Nephron (organoid): ENCODE measurements at regions not wholly inside any gene's neighbourhood (a gene's known extent, or its start where the extent isn't known, plus 50 kb on each side); places are given as distances from the start of the nearest gene placed in this dataset.

Experiments used
- H3K27ac Mint-ChIP-seq, 3 experiments: 2 replicates each; pipeline ENCODE4 v1.8.0; 2020; ENCODE audit warnings: mixed read lengths in 3 of 3, mild to moderate bottlenecking in 2 of 3, moderate library complexity in 1 of 3
- H3K27me3 Mint-ChIP-seq: 2 replicates; pipeline ENCODE4 v1.8.0; 2021; ENCODE audit warnings: low read depth, mild to moderate bottlenecking, moderate library complexity, mixed read lengths
- H3K36me3 Mint-ChIP-seq: 2 replicates; pipeline ENCODE4 v1.8.0; 2020; ENCODE audit warnings: low read depth, mixed read lengths
- H3K4me1 Mint-ChIP-seq: 2 replicates; pipeline ENCODE4 v1.8.0; 2020; ENCODE audit warnings: mixed read lengths
- H3K4me3 Mint-ChIP-seq, 3 experiments: 2 replicates each; pipeline ENCODE4 v1.8.0; 2020; ENCODE audit warnings: mild to moderate bottlenecking in 3 of 3, mixed read lengths in 3 of 3, moderate library complexity in 2 of 3
- H3K9me3 Mint-ChIP-seq: 2 replicates; pipeline ENCODE4 v1.8.0; 2020; ENCODE audit warnings: mixed read lengths
- CTCF ChIP-seq, 3 experiments: fragments of 200-600 bp; sonication (generic); IDR thresholded peaks; one replicate each; pipeline ENCODE4 v1.5.0; 2021; ENCODE audit warnings: antibody characterized with exemption in 3 of 3; ENCODE audit not compliant: unreplicated experiment in 3 of 3

GRCh38 chr18:23311351-23312121 is 141.6 kb upstream of the RIOK3 start:
- no peaks in the 10 kb centered on the region for H3K9me3 Mint-ChIP-seq
- peak overlapping the region in 2 of 3 experiments; percentile 5 to 48 for H3K27ac Mint-ChIP-seq
- no peak for TF ChIP-seq CTCF (IDR thresholded peaks at IDR 0.05; ENCODE audit: unreplicated experiment in 3 of 3)
- no peaks in the 10 kb centered on the region for H3K27me3 Mint-ChIP-seq
- H3K36me3 Mint-ChIP-seq: peaks cover 12% of the 10 kb centered on the region
- H3K4me3 Mint-ChIP-seq: no peak overlapping the region
- peaks cover 34% of the 10 kb centered on the region for H3K4me1 Mint-ChIP-seq

GRCh38 chr18:23313379-23313778 is 139.7 kb upstream of the RIOK3 start:
- Mint-ChIP-seq H3K9me3 (no peaks in the 10 kb centered on the region), H3K27ac (no peak overlapping the region), H3K27me3 (no peaks in the 10 kb centered on the region), H3K4me1 (peaks cover 30% of the 10 kb centered on the region), H3K36me3 (peaks cover 12% of the 10 kb centered on the region), H3K4me3 (no peak overlapping the region)
- TF ChIP-seq CTCF (IDR thresholded peaks at IDR 0.05; ENCODE audit: unreplicated experiment in 3 of 3): no peak

- H3K36me3 Mint-ChIP-seq: peaks cover 12% of the 10 kb centered on the region
- no peak overlapping the region for H3K4me3 Mint-ChIP-seq
- H3K27ac Mint-ChIP-seq: no peak overlapping the region
- TF ChIP-seq CTCF (IDR thresholded peaks at IDR 0.05; ENCODE audit: unreplicated experiment in 3 of 3): no peak
- H3K9me3 Mint-ChIP-seq: no peaks in the 10 kb centered on the region
- H3K27me3 Mint-ChIP-seq: no peaks in the 10 kb centered on the region
- H3K4me1 Mint-ChIP-seq: peaks cover 27% of the 10 kb centered on the region
These were observed 138.4 kb upstream of the RIOK3 start for GRCh38 chr18:23314672-23315071.

GRCh38 chr18:23316316-23316715 is 136.8 kb upstream of the RIOK3 start:
- H3K36me3 Mint-ChIP-seq: peaks cover 12% of the 10 kb centered on the region
- no peak overlapping the region for H3K4me3 Mint-ChIP-seq
- H3K9me3 Mint-ChIP-seq: no peaks in the 10 kb centered on the region
- peaks cover 22% of the 10 kb centered on the region for H3K4me1 Mint-ChIP-seq
- no peaks in the 10 kb centered on the region for H3K27me3 Mint-ChIP-seq
- TF ChIP-seq CTCF (IDR thresholded peaks at IDR 0.05; ENCODE audit: unreplicated experiment in 3 of 3): no peak
- no peak overlapping the region for H3K27ac Mint-ChIP-seq

- H3K4me3 Mint-ChIP-seq: no peak overlapping the region
- no peak overlapping the region for H3K27ac Mint-ChIP-seq
- H3K27me3 Mint-ChIP-seq: no peaks in the 10 kb centered on the region
- H3K36me3 Mint-ChIP-seq: peaks cover 7% of the 10 kb centered on the region
- no peaks in the 10 kb centered on the region for H3K9me3 Mint-ChIP-seq
- H3K4me1 Mint-ChIP-seq: peaks cover 15% of the 10 kb centered on the region
- no peak for TF ChIP-seq CTCF (IDR thresholded peaks at IDR 0.05; ENCODE audit: unreplicated experiment in 3 of 3)
These were observed 136.1 kb upstream of the RIOK3 start for GRCh38 chr18:23316988-23317387.
